COLO829 (cell line): ENCODE measurements at regions not wholly inside any gene's neighbourhood (a gene's known extent, or its start where the extent isn't known, plus 50 kb on each side); places are given as distances from the start of the nearest gene placed in this dataset.
A peak's percentile ranks its signal among the peaks of the same experiment; 100 is the strongest.
"Not testable (repeated sequence)": the region's sequence is repeated elsewhere in the genome, so short reads cannot be mapped to it uniquely, and the experiment has no call there.

Source experiments
- DNase-seq: peaks from one replicate; pipeline ENCODE4 v3.0.0; 2012; ENCODE audit warnings: low spot score

DNA sequence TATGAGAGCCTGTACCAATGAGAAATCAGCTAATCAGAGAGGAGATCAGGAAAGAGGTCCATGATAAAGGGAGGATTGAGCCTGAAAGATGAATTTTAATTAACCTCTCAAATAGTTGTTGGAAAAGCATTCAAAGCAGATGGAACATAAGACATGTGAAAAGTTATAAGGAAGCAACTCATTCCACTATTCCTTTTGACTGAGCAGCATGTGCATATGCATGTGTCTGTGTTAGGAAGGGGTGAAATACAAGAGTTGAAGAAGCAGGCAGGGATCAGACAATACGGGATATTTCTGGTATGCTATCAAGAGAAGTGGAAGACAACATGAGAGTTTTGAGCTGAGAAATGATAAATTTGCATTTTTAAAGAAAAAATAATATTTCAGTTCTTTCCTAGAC is 624.8 kb upstream of the PTCHD4 start:
- DNase-seq = no peak

DNA sequence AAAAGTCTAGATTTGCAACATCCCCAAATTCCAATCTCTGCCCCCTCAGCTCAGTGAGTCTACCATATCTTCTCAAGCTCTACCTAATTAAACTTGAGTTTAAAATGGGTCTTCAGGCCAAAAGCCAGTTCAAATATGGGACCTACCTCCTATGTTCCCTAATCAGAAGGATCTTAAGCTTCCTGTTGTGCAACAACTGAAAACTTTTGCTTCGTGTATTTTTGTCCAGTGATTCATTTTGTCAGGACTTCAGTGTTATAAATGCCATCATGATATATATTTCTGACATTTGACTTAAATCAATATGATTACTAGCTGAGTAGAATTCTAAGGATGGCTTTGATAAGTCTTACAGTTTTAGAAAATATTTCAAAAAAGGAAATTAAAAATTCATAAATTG is 622.6 kb upstream of the PTCHD4 start:
- DNase-seq = no peak

DNA sequence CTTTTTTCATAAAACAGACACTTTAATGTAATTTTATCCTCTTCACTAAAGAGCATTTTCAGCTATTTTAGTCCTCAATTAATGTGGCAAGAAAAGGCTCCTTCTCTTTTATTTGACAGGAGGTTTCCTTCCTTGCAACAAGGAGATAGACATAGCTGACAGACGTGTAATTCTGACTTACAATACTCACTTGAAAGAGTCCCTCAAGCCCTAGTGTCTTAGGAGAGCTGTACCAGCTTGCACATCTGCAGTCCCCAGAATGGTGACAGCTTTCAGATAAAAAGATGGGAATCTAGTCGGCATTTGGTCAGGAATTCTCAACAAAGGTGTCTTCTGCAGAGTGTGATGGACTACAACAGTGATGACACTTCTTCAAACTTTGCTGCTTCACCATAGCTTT is 603.7 kb upstream of the PTCHD4 start:
- no peak for DNase-seq

DNA sequence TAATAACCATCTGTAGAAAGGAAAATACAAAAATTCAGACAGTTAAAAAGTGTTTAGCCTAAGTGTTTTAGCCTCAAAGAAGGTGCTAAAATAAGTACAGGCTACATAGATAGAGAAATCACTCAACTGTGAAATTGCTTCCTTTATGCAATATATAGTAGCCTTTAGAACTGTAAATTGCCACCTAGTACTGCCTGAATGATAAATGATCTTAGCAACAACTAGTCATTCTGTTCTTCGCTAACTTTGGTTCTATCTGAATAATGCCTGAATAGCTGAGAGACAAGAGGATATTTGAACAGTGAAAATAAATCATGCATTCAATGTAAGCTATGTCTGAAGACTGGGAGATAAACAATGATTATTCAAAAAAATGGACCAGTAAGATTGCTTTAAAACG is 603.3 kb upstream of the PTCHD4 start:
- no peak for DNase-seq

DNA sequence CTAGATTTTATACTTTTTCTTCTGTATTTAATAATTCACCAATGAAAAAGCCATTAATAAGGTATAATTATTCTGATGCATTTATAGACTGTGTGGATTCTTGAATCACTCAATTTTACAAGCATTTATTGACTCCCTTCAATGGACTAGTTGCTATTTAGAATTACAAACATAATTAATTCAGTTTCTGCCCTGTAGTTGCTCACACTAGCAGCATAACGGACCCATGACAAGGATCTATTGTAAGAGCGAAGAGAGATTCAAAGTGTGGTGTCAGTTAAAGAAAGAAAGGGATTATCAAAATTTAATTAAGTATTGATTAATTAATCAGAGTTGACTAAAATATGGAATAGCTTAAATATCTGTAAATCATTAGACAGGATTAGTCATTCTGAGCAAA is 602.6 kb upstream of the PTCHD4 start:
- no peak for DNase-seq

DNA sequence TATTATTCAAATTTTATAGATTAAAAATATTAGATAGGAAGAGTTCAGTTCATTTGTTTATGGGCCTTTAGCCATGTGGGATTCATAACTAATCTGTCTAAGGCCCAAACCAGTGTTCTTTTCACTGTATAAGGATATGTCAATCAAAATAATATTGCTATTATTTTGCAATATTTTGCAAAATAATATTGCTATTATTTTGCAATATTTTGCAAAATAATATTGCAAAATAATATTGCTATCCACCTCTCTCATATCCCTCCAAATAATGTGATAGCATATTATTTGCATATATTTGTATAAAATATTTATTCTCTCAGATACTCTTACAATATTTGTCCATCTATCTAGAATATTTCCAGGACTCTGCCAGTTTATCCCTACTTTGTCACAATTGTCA is 595.3 kb upstream of the PTCHD4 start:
- no peak for DNase-seq

DNA sequence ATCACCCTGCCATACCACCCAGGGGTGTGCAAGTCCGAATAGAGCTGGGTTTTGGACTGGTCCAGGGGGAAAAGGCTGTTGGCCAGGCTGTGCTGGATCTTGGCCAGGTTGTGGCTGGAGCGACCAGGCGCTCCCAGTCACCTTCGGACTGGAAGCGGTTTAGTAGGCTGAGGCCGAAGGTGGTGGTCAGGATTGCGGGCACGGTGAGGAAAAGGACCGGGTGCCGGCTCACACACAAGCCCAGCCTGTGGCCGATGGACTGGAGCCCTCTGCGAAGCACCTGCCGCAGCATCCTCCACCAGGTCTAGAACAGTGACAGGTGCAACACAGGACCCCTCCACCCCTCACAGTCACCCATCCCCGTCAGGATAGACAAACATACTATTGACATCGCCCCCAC is 590.6 kb upstream of the PTCHD4 start:
- DNase-seq = no peak

DNA sequence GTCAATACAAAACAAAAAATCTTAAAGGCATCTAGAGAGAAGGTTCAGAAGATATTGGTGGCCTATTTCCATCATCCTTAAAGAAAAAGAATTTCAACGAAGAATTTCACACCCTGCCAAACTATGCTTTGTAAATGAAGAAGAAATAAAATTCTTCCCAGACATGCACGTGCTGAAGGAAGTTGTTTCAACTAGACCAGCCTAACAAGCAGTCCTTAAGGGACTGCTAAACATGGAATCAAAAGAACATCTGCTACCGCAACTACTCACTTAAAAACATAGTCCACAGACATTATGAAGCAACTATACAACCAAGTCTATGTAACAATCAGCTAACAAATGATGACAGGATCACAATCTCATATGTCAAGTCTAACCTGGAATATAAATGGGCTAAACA is 584.9 kb upstream of the PTCHD4 start:
- DNase-seq = no peak

DNA sequence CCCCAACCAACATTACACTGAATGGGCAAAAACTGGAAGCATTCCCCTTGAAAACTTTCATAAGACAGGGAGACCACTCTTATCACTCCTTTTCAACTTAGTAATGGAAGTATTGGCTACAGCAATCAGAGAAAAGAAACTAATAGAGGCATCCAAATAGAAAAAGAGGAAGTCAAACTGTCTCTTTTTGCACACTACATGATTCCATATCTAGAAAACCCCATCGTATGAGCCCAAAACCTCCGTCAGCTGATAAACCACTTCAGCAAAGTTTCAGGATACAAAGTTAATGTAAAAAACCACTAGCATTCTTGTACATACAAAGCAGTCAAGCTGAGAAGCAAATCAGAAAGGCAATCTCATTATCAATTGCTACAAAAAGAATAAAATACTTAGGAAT is 580.4 kb upstream of the PTCHD4 start:
- no peak for DNase-seq

DNA sequence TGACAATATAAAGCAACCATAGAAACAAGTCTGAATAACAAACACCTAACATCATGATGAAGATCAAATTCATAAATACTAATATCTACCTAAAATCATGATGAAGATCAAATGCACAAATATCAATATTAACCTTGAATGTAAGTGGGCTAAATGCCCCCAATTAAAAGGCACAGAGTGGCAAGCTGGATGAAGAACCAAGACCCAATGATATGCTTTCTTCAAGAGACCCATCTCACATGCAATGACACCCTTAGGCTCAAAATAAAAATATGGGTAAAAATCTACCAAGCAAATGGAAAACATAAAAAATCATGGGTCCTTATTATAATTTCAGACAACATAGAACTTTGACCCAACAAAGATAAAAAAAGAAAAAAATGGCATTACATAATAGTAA is 578.5 kb upstream of the PTCHD4 start:
- DNase-seq = no peak

DNA sequence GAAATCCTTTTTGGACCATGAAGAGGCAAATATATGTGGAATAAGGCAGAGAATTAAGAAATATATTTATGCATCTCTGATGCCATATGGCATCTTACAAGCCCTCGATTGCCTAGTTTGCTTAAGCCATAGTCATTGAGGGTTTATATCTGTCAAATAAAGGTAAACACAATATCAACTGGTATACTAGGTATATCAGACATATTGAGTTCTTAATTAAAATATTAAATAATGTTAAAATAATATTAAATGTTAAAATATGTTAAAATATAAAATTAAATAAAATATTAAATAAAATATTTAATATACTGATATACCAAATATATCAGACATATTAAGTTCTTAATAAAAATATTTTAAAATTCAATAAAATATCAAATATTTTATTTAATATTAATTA is 567.4 kb upstream of the PTCHD4 start:
- no peak for DNase-seq

DNA sequence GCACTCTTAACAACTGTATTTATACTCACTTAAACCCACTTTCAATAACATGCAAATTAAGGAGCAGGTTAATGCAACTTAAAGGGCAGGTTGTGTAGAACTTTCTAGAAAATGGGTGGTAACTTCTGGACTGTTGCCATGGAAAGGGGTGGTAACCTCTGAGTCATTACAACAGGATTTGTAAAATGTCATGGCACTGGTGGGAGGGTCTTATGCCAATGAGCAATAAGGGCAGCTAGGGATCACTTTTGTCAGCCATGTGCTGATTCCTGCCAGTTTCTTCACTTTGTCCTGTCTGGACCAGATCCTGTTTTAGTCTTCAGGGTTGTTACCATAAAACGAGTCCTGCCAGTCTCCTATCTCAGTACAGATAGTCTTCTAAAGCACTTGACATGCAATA is 560.5 kb upstream of the PTCHD4 start:
- no peak for DNase-seq

DNA sequence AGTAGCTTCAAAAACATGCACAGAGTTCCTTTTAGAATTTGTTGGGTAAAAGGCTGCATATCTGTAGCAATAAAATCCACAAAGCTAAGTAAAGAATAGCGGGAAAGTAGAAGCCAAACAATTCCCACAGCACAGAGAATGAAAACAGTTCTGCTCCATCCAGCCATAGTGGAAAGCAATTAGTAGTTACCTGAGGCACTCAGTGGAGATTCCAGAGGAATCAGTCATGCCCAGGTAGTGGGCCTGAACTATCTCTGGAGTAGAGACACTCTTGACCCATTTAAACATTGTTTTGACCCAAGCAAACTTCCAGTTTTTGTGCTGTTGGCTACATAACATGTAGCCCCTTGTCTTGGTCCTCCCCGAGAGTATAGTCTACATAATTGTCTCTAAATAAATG is 559.5 kb upstream of the PTCHD4 start:
- DNase-seq = no peak

DNA sequence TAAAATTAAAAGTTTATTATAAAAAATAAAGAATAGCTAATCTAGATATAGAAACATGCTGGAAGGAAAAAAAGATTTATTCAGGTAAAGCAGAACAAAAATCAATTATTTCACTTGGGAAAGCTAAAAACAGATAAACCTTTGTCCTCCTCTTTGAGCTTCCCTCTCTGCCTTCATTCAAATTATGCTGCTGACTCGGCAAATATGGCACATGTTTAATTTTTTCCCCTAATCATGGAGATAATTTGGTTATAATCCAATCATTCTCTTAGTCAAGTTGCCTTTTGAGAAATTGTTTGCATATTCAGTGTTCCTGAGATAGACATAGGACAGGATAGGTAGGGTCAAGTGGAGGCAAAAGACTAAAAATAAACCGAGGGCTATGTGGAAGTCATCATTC is 556.8 kb upstream of the PTCHD4 start:
- no peak for DNase-seq

DNA sequence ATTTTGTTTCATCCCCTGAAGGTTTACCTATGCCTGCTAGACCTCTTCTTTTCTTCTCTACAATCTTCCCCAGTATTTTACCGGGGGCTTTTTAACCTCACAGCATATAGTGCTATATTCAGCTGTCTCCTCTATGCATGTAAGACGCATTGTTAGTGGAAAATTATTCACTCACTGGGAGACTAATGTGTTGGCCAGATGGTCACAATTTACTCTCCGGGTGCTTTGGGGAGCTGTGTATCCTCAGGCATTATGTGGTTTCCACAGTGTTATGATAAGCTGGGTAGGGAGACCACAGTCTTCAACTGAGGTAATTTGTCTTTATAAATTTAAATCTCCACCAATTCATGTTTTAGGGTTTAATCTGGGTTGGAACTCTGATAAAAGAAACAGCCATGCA is 553.8 kb upstream of the PTCHD4 start:
- DNase-seq = no peak

DNA sequence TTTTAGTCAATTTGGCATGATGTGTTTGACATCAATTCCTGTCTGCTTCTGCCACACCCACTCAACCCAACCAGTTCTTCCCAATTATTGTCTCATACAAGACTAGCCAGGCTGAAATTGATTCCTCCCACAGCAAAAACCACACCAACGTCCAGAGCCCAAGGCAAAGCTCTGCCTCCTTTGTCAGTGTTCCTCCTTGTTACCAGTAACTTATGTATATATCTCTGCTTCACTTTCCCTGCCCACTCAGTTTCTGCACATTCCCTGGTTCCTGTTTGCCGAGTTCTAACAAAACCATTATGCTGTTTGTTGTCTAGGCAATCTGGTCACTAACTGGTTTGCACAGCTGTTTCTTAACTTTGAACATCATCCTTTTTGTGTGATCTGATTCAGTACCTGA is 547.9 kb upstream of the PTCHD4 start:
- no peak for DNase-seq

DNA sequence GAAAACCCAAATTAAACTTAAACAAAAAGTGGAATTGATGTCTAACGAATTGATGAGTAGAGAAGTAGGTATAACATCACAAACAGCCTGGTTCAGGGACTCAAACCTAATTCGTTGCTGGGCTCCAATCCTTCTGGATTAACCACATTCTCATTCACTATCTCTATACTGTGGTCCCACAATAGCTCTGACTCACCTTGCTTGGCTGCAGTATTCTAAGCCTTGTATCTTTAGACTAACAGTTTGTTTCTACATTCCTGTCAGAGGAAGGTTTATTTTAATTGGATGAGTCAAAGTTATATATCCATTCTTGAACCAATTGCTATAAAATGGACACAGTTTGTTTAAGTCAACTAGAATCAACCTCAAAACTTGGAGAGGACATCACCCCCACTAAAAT is 530.5 kb upstream of the PTCHD4 start:
- no peak for DNase-seq

DNA sequence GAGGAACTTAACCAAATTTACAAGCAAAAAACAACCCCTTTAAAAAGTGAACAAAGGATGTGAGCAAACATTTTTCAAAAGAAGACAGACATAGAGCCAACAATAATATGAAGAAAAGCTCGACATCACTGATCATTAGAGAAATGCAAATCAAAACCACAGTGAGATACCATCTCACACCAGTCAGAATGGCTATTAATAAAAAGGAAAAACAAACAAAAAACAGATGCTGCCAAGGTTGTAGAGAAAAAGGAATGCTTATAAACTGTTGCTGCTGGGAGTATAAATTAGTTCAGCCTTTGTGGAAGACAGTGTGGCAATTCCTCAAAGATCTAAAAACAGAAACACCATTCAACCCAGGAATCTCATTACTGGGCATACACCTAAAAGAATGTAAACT is 527.8 kb upstream of the PTCHD4 start:
- not testable (repeated sequence) for DNase-seq

DNA sequence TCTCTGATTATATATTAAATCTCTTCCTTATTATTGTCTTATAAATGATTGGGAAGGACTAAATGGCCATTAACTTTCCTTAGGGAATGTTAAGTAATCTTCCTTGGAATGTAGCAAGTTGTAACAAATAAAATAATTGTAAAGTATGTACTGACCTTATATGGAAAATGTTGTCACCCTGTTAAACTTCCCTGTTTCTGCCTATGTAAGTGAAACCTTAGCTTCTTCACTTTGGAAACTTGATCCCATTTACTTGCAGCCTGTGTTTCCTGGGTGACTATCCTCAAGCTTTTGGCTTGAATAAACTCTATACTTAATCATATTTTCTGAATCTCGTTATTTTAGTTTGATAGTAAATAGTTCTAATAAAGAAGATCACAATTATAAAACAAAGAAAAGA is 519.5 kb upstream of the PTCHD4 start:
- DNase-seq = no peak

DNA sequence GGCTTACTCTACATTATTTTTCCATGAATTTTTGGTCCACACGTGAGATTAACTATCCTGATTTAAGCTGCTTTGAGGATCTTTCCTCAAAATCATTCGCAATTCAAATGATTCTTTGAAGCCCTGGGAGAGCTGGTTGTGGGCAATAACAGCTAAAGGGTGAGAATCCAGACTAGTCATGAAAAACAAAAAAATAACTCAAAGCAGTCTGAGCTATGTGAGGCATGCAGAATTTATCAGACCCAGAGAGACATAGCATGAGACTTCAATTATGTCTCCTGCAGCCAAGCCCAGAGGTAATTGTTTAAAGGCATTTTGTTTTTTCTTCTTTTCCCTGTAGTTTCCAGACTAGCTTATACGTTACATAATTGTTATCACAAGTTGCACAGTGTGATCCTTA is 517.3 kb upstream of the PTCHD4 start:
- no peak for DNase-seq

DNA sequence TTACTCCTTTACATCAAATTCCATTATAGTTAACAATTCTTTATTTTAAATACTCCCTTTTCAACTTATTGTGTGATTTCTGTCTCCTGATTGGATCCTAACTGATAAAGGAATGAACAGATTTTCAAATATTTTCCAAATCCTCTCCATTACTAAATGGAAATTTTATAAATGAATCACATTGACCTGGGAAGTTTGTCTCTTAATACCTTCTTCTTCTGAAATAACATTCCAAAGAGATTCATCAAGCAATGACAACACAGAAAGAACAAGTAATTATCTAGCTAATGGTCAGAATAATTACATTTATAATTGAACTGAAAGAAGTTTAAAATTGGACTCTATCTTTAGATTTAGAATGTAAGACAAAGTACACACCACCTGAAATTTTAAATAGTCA is 515.4 kb upstream of the PTCHD4 start:
- no peak for DNase-seq

DNA sequence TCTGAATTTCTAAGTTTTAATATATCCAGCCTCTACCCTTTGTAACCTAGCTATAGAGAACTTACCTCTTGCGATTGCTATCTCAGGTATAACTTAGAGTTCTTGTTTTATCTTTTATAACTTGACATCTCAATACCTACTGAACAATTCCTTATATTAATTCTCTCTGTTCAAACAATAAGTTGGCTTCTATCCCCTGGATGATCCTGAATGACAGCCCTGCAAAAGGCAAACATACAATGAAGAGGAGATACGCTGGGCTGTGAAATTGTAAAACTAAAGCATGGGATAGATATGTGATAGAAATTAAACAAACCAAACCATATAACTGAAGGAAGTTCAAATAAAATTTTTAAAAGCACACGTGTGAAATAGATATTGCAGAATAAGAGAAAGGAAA is 513.6 kb upstream of the PTCHD4 start:
- no peak for DNase-seq

DNA sequence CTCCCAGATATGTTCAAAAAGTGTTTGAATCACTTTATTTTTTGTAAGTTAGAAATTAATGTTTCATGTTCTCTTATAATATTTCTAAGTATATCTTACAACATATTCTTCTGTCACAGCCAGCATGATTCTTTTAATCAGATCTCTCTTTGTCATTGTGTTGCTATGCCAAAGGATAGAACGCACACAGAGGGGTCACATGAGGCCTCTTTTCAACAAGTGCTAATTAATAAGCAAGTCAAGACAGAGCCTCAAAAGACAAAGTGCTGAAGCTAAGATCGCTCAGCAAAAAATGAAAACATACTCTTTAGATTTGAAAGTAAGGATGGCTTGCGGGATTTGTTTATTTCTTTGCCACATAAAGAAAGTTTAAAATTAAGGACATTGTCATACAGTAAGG is 508.8 kb upstream of the PTCHD4 start:
- no peak for DNase-seq

DNA sequence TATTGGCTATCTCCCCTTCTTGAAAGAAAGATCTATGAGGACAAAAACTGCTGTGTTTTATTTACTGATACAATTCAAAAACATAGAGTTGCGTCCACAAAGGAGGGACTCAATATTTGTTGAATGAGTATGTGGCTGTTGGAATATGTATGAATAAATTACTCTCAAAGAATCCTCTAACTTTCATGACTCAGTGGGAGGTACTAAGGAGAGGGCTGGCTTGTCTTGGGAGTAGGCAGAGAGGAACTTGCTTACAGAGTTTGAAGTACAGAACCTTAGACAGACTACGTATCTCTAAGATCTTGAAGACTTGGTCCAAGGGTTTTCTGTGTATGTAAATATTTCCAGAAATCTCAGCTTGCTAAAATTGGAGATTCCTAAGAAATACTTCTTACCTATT is 504.0 kb upstream of the PTCHD4 start:
- DNase-seq = peak; percentile 15

DNA sequence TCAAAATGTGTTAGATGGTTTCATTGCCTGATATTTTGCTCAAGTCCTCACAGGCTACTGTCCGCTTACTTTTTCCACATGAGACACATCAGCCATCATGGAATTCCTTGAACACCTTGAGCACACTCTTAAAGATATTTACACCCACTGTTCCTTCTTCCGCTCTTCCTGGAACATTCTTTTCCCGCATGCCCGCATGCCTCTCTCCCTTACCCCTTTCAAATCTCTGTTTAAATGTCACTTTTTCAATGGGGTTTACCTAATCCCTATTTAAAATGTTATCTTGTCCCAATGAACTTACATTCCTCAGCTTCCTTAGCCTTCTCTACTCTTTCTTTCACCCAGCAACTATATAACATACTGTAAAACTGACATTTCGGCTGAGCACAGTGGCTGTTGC is 503.3 kb upstream of the PTCHD4 start:
- no peak for DNase-seq
